Suprapubic skin (tissue), 3 donors: ENCODE measurements at regions not wholly inside any gene's neighbourhood (a gene's known extent, or its start where the extent isn't known, plus 50 kb on each side); places are given as distances from the start of the nearest gene placed in this dataset.

Experiments
- CTCF ChIP-seq, 2 donors: fragments of 200-600 bp in 1 of 2; fragments of 450-650 bp in 1 of 2; sonication (generic) in 1 of 2; IDR thresholded peaks; one replicate each; pipeline ENCODE4 v1.5.1; 2016 to 2019; ENCODE audit warnings: antibody characterized with exemption in 2 of 2, mild to moderate bottlenecking in 1 of 2, moderate library complexity in 1 of 2
- POLR2AphosphoS5 ChIP-seq, 3 donors: sonication (generic); formaldehyde crosslinking; IDR thresholded peaks; one replicate each; pipeline ENCODE4 v1.6.1; 2017; ENCODE audit warnings: antibody characterized with exemption in 3 of 3

- TF ChIP-seq CTCF (IDR thresholded peaks at IDR 0.05) (no peak), POLR2AphosphoS5 (IDR thresholded peaks at IDR 0.05) (no peak)
These were observed 187.4 kb upstream of the ELL2 start for GRCh38 chr5:96149021-96149420.
